GM12878 (cell line): ENCODE measurements at regions not wholly inside any gene's neighbourhood (a gene's known extent, or its start where the extent isn't known, plus 50 kb on each side); places are given as distances from the start of the nearest gene placed in this dataset.

Experiments
- ATAC-seq: fragments of 200-7000 bp; cut with Tn5 transposase; 3 replicates; pipeline ENCODE4 v1.9.1; 2020; ENCODE audit warnings: mild to moderate bottlenecking, moderate library complexity
- BruUV-seq: library from RNA; stranded (reverse); fragments of 400-500 nt; replicated peaks from 2 replicates; lab custom pipeline; 2021; lab: Mats Ljungman, UMichigan
- CTCF ChIA-PET: fragments of 300-600 bp; sonication (Branson Sonifier 250); formaldehyde crosslinking; extraction: SDS; loops from one replicate; lab custom pipeline; 2021; ENCODE audit warnings: inconsistent platforms; lab: Yijun Ruan, JAX
- POLR2A ChIA-PET: fragments of 350-600 bp; formaldehyde crosslinking; extraction: SDS; loops from one replicate; lab custom pipeline; 2021; ENCODE audit warnings: inconsistent platforms; lab: Charles Lee
- RAD21 ChIA-PET: fragments of 300-600 bp; sonication (Branson Sonifier 250); formaldehyde crosslinking; loops from one replicate; lab custom pipeline; 2023; ENCODE audit warnings: antibody characterized with exemption; ENCODE audit not compliant: unreplicated experiment; lab: Charles Lee
- SMC1A ChIA-PET: fragments of 300-600 bp; sonication (Branson Sonifier 250); formaldehyde crosslinking; loops from one replicate; lab custom pipeline; 2023; ENCODE audit not compliant: unreplicated experiment, uncharacterized antibody; lab: Charles Lee
- DNase-seq: peaks from one replicate; pipeline ENCODE4 v3.0.0-alpha.2; 2011; ENCODE audit warnings: low read depth, low spot score
- FAIRE-seq: peaks from 3 replicates; lab custom pipeline; 2011; peaks lifted over from hg19 to GRCh38; lab: Jason Lieb, UNC
- H2AFZ ChIP-seq: 2 replicates; pipeline ENCODE4 v1.6.0; 2011; ENCODE audit warnings: low read depth, low read length, control low read depth; ENCODE audit not compliant: control insufficient read depth
- H3K27ac ChIP-seq: 2 replicates; pipeline ENCODE4 v1.5.1; 2011; ENCODE audit warnings: control low read depth; ENCODE audit not compliant: control insufficient read depth, insufficient read depth
- H3K27me3 ChIP-seq, 2 experiments: replicated peaks in 1 of 2; 2 replicates each; pipeline versions ENCODE4 v1.6.0 to v1.6.1; 2011; ENCODE audit warnings: low read length in 1 of 2; ENCODE audit not compliant: control insufficient read depth in 2 of 2, insufficient read depth in 2 of 2
- H3K36me3 ChIP-seq, 2 experiments: 2 replicates each; pipeline ENCODE4 v1.5.1; 2011; ENCODE audit warnings: low read length in 1 of 2; ENCODE audit not compliant: control insufficient read depth in 2 of 2, insufficient read depth in 2 of 2
- H3K4me1 ChIP-seq: 2 replicates; pipeline ENCODE4 v1.6.1; 2011; ENCODE audit warnings: mild to moderate bottlenecking, low read length, moderate library complexity, mixed read lengths; ENCODE audit not compliant: control insufficient read depth, insufficient read depth
- H3K4me2 ChIP-seq: 2 replicates; pipeline ENCODE4 v1.6.0; 2011; ENCODE audit warnings: control low read depth; ENCODE audit not compliant: control insufficient read depth, insufficient read depth
- H3K4me3 ChIP-seq: fragments of 200-600 bp; sonication (generic); 2 replicates; pipeline ENCODE4 v1.5.1; 2016
- H3K79me2 ChIP-seq: 2 replicates; pipeline ENCODE4 v1.6.0; 2011; ENCODE audit warnings: low read length; ENCODE audit not compliant: control insufficient read depth, insufficient read depth
- H3K9ac ChIP-seq: 2 replicates; pipeline ENCODE4 v1.8.0; 2011; ENCODE audit warnings: low read length, control low read depth, mixed read lengths; ENCODE audit not compliant: control insufficient read depth, insufficient read depth
- H3K9me3 ChIP-seq: replicated peaks from 3 replicates; pipeline ENCODE4 v1.5.1; 2011; ENCODE audit warnings: mild to moderate bottlenecking, low read length; ENCODE audit not compliant: control insufficient read depth, insufficient read depth
- H4K20me1 ChIP-seq: 2 replicates; pipeline ENCODE4 v1.6.0; 2011; ENCODE audit not compliant: control insufficient read depth, insufficient read depth
- CTCF ChIP-seq, 3 experiments: IDR thresholded peaks in 2 of 3; conservative IDR thresholded peaks in 1 of 3; 2 replicates each; pipeline ENCODE4 v1.5.1; 2011; ENCODE audit warnings: low read depth in 3 of 3, low read length in 3 of 3, mild to moderate bottlenecking in 3 of 3, control low read depth in 2 of 3, moderate library complexity in 2 of 3, inconsistent platforms in 1 of 3, mixed read lengths in 1 of 3; ENCODE audit not compliant: control insufficient read depth in 2 of 3, insufficient read depth in 1 of 3; ENCODE audit errors: extremely low read depth in 1 of 3
- HDAC6 ChIP-seq: fragments of 200-600 bp; sonication (generic); IDR thresholded peaks from one replicate; pipeline ENCODE4 v1.8.0; 2017; ENCODE audit warnings: antibody characterized with exemption; ENCODE audit not compliant: unreplicated experiment
- IRF5 ChIP-seq: fragments of 450-650 bp; IDR thresholded peaks from 2 replicates; pipeline ENCODE4 v1.6.1; 2017; ENCODE audit warnings: borderline replicate concordance
- SKIL ChIP-seq: fragments of 450-650 bp; IDR thresholded peaks from 2 replicates; pipeline ENCODE4 v1.6.1; 2017; ENCODE audit warnings: mild to moderate bottlenecking, low read depth, inconsistent platforms; ENCODE audit not compliant: poor library complexity, severe bottlenecking
- SMAD1 ChIP-seq: fragments of 450-650 bp; IDR thresholded peaks from 2 replicates; pipeline ENCODE4 v1.6.1; 2018; ENCODE audit warnings: mild to moderate bottlenecking, low read depth; ENCODE audit not compliant: partially characterized antibody
- SPI1 ChIP-seq: IDR thresholded peaks from 2 replicates; pipeline ENCODE4 v1.6.1; 2011; ENCODE audit warnings: low read depth, mild to moderate bottlenecking, low read length, moderate library complexity, borderline replicate concordance; ENCODE audit not compliant: insufficient read depth
- WRNIP1 ChIP-seq: IDR thresholded peaks from 2 replicates; pipeline ENCODE4 v1.6.1; 2011; ENCODE audit warnings: low read depth, low read length, improper control_type of control experiment, borderline replicate concordance
- ZNF217 ChIP-seq: fragments of 450-650 bp; IDR thresholded peaks from 2 replicates; pipeline ENCODE4 v1.6.1; 2017; ENCODE audit warnings: antibody characterized with exemption, mild to moderate bottlenecking
- WGBS: methylation state at CpG from one replicate; pipeline ENCODE4 v1.1.6; 2016; ENCODE audit warnings: low lambda C conversion rate; ENCODE audit not compliant: insufficient replicate concordance, insufficient coverage; ENCODE audit errors: missing lambda C conversion rate; 5-methylcytosine and 5-hydroxymethylcytosine counted together
- in situ Hi-C: fragments of 300-500 bp; cut with MboI; formaldehyde crosslinking; loops from 9 replicates; pipeline ENCODE4 v1.14.3; 2018; ENCODE audit warnings: mixed read lengths
- intact Hi-C: fragments of 100-400 bp; cut with micrococcal nuclease; formaldehyde crosslinking; loops from one replicate; pipeline ENCODE4 v1.14.2; 2022; ENCODE audit not compliant: unreplicated experiment
- TF ChIP-seq, protein P1 (sequence below): IDR thresholded peaks from 2 replicates; pipeline ENCODE4 v1.6.1; 2011; ENCODE audit warnings: low read depth, mild to moderate bottlenecking, low read length, moderate library complexity, borderline replicate concordance; ENCODE audit errors: extremely low read depth

GRCh38 chr10:25694206-25694933 is 239.7 kb upstream of the MYO3A start:
- no peaks in the 10 kb centered on the region for H3K79me2 ChIP-seq
- H3K4me3 ChIP-seq: no peak overlapping the region
- TF ChIP-seq, protein P1, sequence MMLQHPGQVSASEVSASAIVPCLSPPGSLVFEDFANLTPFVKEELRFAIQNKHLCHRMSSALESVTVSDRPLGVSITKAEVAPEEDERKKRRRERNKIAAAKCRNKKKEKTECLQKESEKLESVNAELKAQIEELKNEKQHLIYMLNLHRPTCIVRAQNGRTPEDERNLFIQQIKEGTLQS: no peak
- TF ChIP-seq WRNIP1 (no peak), ZNF217 (no peak), HDAC6 (no peak), CTCF (IDR thresholded peaks at IDR 0.05 in 2 of 3, conservative IDR thresholded peaks at IDR 0.05 in 1 of 3; ENCODE audit: control insufficient read depth in 2 of 3, extremely low read depth in 1 of 3, insufficient read depth in 1 of 3, low read depth in 3 of 3, low read length in 3 of 3) (no peak), IRF5 (no peak), SMAD1 (no peak), SKIL (no peak), SPI1 (no peak)
- no peak overlapping the region for H3K4me2 ChIP-seq
- H3K4me1 ChIP-seq: no peaks in the 10 kb centered on the region; the same call in 1 of the 2 replicates
- no peak overlapping the region for H3K27ac ChIP-seq
- no peaks in the 10 kb centered on the region for H3K9me3 ChIP-seq
- SMC1A ChIA-PET: no interaction called here
- in situ Hi-C loops: no loop called here
- no TSS peak for BruUV-seq
- FAIRE-seq (no peak), DNase-seq (no peak), ATAC-seq (no peak)
- no peak overlapping the region for H3K9ac ChIP-seq
- no peaks in the 10 kb centered on the region for H3K36me3 ChIP-seq
- RAD21 ChIA-PET: no interaction called here
- 0 out of 4 replicates have a peak, but pooled peaks cover 0 to 1% of the 10 kb centered on the region in 2 experiments for H3K27me3 ChIP-seq
- WGBS: 31% methylated on average over 13 of the region's 15 CpGs
- intact Hi-C loops: no loop called here
- no peaks in the 10 kb centered on the region for H4K20me1 ChIP-seq
- CTCF ChIA-PET: interaction anchor here (2.5 kb wide), 1 partner anchor 7 kb away, joined by 9 read pairs; no protein-coding TSS in a partner anchor
- no peak overlapping the region for H2AFZ ChIP-seq
- POLR2A ChIA-PET: no interaction called here
